HepG2 (cell line): ENCODE measurements at regions not wholly inside any gene's neighbourhood (a gene's known extent, or its start where the extent isn't known, plus 50 kb on each side); places are given as distances from the start of the nearest gene placed in this dataset.

ENCODE experiments used
- ATAC-seq: fragments of 200-7000 bp; cut with Tn5 transposase; 3 replicates; pipeline ENCODE4 v1.9.1; 2020; ENCODE audit warnings: mild to moderate bottlenecking, moderate library complexity
- BruUV-seq: library from RNA; stranded (reverse); fragments of 400-500 nt; replicated peaks from 2 replicates; lab custom pipeline; 2021; lab: Mats Ljungman, UMichigan
- CTCF ChIA-PET: fragments of 300-600 bp; formaldehyde crosslinking; extraction: SDS; loops from one replicate; lab custom pipeline; 2021; ENCODE audit warnings: low total read pairs, inconsistent platforms, low intra/inter-chr PET ratio; lab: Yijun Ruan, JAX
- POLR2A ChIA-PET: fragments of 350-600 bp; sonication (Branson Sonifier 250); formaldehyde crosslinking; loops from one replicate; lab custom pipeline; 2020; ENCODE audit warnings: antibody characterized with exemption, inconsistent platforms; lab: Yijun Ruan, JAX
- DNase-seq: peaks from one replicate; pipeline ENCODE4 v3.0.0-alpha.2; 2015; ENCODE audit warnings: low spot score
- FAIRE-seq: peaks from 3 replicates; lab custom pipeline; 2011; peaks lifted over from hg19 to GRCh38; lab: Jason Lieb, UNC
- H2AFZ ChIP-seq: one replicate; pipeline ENCODE4 v1.6.1; 2011; ENCODE audit warnings: low read length, inconsistent platforms
- H3K27ac ChIP-seq: fragments of 300-600 bp; 3 replicates; pipeline ENCODE4 v1.8.0; 2011; ENCODE audit warnings: mixed run types, mild to moderate bottlenecking, mixed read lengths, low read length, inconsistent platforms; ENCODE audit not compliant: insufficient read depth; ENCODE audit errors: extremely low read length
- H3K27me3 ChIP-seq, 2 experiments: fragments of 200-600 bp in 1 of 2; 2 replicates in 1 of 2; 3 replicates in 1 of 2; pipeline versions ENCODE4 v1.6.0 to v1.8.0; 2011; ENCODE audit warnings: low read length in 2 of 2, mild to moderate bottlenecking in 2 of 2, moderate library complexity in 2 of 2, inconsistent platforms in 1 of 2; ENCODE audit not compliant: insufficient read depth in 2 of 2, control insufficient read depth in 1 of 2
- H3K36me3 ChIP-seq, 2 experiments: fragments of 200-600 bp in 1 of 2; replicated peaks in 1 of 2; 2 replicates in 1 of 2; 3 replicates in 1 of 2; pipeline versions ENCODE4 v1.5.1 to v1.8.0; 2011; ENCODE audit warnings: low read length in 2 of 2, inconsistent platforms in 1 of 2; ENCODE audit not compliant: insufficient read depth in 2 of 2, control insufficient read depth in 1 of 2
- H3K4me1 ChIP-seq: 2 replicates; pipeline ENCODE4 v1.5.1; 2012; ENCODE audit warnings: low read length, inconsistent platforms; ENCODE audit not compliant: insufficient read depth
- H3K4me2 ChIP-seq: 2 replicates; pipeline ENCODE4 v1.6.0; 2011; ENCODE audit warnings: low read depth, low read length, inconsistent platforms
- H3K4me3 ChIP-seq, 3 experiments: fragments of 200-600 bp in 1 of 3; sonication (generic), shearing (Covaris generic) in 1 of 3; replicated peaks in 1 of 3; 2 replicates each; pipeline ENCODE4 v1.5.1; 2011 to 2016; ENCODE audit warnings: low read length in 3 of 3, inconsistent platforms in 2 of 3, low read depth in 2 of 3, mild to moderate bottlenecking in 2 of 3, control low read depth in 1 of 3, mixed read lengths in 1 of 3; ENCODE audit not compliant: insufficient read depth in 1 of 3
- H3K79me2 ChIP-seq: one replicate; pipeline ENCODE4 v1.6.1; 2011; ENCODE audit warnings: low read length, inconsistent platforms; ENCODE audit not compliant: insufficient read depth
- H3K9ac ChIP-seq: 2 replicates; pipeline ENCODE4 v1.6.0; 2011; ENCODE audit warnings: mild to moderate bottlenecking, low read depth, low read length, inconsistent platforms; ENCODE audit not compliant: insufficient read depth
- H3K9me3 ChIP-seq: 2 replicates; pipeline ENCODE4 v1.5.1; 2012; ENCODE audit warnings: mild to moderate bottlenecking, low read length
- H4K20me1 ChIP-seq: 2 replicates; pipeline ENCODE4 v1.6.0; 2011; ENCODE audit warnings: inconsistent platforms, mild to moderate bottlenecking, low read length, moderate library complexity; ENCODE audit not compliant: insufficient read depth
- ARNTL ChIP-seq: sonication (generic); formaldehyde crosslinking; IDR thresholded peaks from 2 replicates; pipeline ENCODE4 v1.4.0; 2020; ENCODE audit warnings: mild to moderate bottlenecking, missing genetic modification reagents
- ATF7 ChIP-seq, 2 experiments: fragments of 450-650 bp in 1 of 2; sonication (generic) in 1 of 2; formaldehyde crosslinking in 1 of 2; IDR thresholded peaks; 2 replicates each; pipeline versions ENCODE4 v1.4.0 to v1.6.1; 2016 to 2020; ENCODE audit warnings: antibody characterized with exemption in 1 of 2, mild to moderate bottlenecking in 1 of 2, missing genetic modification reagents in 1 of 2
- FOXC1 ChIP-seq: sonication (generic); formaldehyde crosslinking; IDR thresholded peaks from 2 replicates; pipeline ENCODE4 v1.8.0; 2022; ENCODE audit warnings: mild to moderate bottlenecking, missing genetic modification reagents, borderline replicate concordance
- FOXM1 ChIP-seq: sonication (generic); formaldehyde crosslinking; IDR thresholded peaks from 2 replicates; pipeline ENCODE4 v1.5.0; 2020; ENCODE audit warnings: missing genetic modification reagents
- KAT7 ChIP-seq: IDR thresholded peaks from 2 replicates; pipeline ENCODE4 v1.6.1; 2018; ENCODE audit warnings: borderline replicate concordance, missing compliant biosample characterization
- KDM4B ChIP-seq: sonication (generic); formaldehyde crosslinking; IDR thresholded peaks from 2 replicates; pipeline ENCODE4 v1.4.0; 2020; ENCODE audit warnings: missing genetic modification reagents
- ONECUT2 ChIP-seq: sonication (generic); formaldehyde crosslinking; IDR thresholded peaks from 2 replicates; pipeline ENCODE4 v1.4.0; 2020; ENCODE audit warnings: missing genetic modification reagents
- PAF1 ChIP-seq: IDR thresholded peaks from 2 replicates; pipeline ENCODE4 v1.6.1; 2016; ENCODE audit warnings: missing genetic modification reagents, missing compliant biosample characterization
- PCBP1 ChIP-seq: fragments of 200-400 bp; formaldehyde crosslinking; IDR thresholded peaks from 2 replicates; pipeline ENCODE4 v1.6.1; 2017; ENCODE audit warnings: mild to moderate bottlenecking, low read depth, low read length, borderline replicate concordance
- PHB2 ChIP-seq: fragments of 450-650 bp; IDR thresholded peaks from 2 replicates; pipeline ENCODE4 v1.6.1; 2018; ENCODE audit not compliant: partially characterized antibody
- RCOR2 ChIP-seq: IDR thresholded peaks from 2 replicates; pipeline ENCODE4 v1.6.1; 2016; ENCODE audit warnings: missing biosample characterization, missing genetic modification reagents
- REXO4 ChIP-seq: sonication (generic); formaldehyde crosslinking; IDR thresholded peaks from 2 replicates; pipeline ENCODE4 v1.8.0; 2022; ENCODE audit warnings: missing genetic modification reagents, mild to moderate bottlenecking, borderline replicate concordance
- ZFP37 ChIP-seq: sonication (generic); formaldehyde crosslinking; IDR thresholded peaks from 2 replicates; pipeline ENCODE4 v1.4.0; 2020; ENCODE audit warnings: missing genetic modification reagents, borderline replicate concordance
- ZKSCAN5 ChIP-seq: sonication (generic); formaldehyde crosslinking; IDR thresholded peaks from 2 replicates; pipeline ENCODE4 v1.5.1; 2020; ENCODE audit warnings: mild to moderate bottlenecking, missing genetic modification reagents
- ZNF530 ChIP-seq: sonication (generic); formaldehyde crosslinking; IDR thresholded peaks from 2 replicates; pipeline ENCODE4 v1.5.0; 2020; ENCODE audit warnings: low read depth, mild to moderate bottlenecking, missing genetic modification reagents
- WGBS: methylation state at CpG from one replicate; pipeline ENCODE4 v1.1.6; 2017; ENCODE audit warnings: low lambda C conversion rate; 5-methylcytosine and 5-hydroxymethylcytosine counted together
- in situ Hi-C: cut with HindIII; loops from 2 replicates; pipeline ENCODE4 v1.10.0; 2017; ENCODE audit warnings: low pct_unique_long_range_greater_than_20kb; ENCODE audit not compliant: extremely low pct_ligation_motif_present
- intact Hi-C: fragments of 100-400 bp; cut with micrococcal nuclease; formaldehyde crosslinking; loops from one replicate; pipeline ENCODE4 v1.10.0; 2022; ENCODE audit not compliant: unreplicated experiment
- TF ChIP-seq, protein P1 (sequence below): sonication (generic); formaldehyde crosslinking; IDR thresholded peaks from 2 replicates; pipeline ENCODE4 v1.4.0; 2020; ENCODE audit warnings: missing genetic modification reagents
- TF ChIP-seq, protein P2 (sequence below): sonication (generic); formaldehyde crosslinking; IDR thresholded peaks from 2 replicates; pipeline ENCODE4 v1.4.0; 2020; ENCODE audit warnings: missing genetic modification reagents, borderline replicate concordance
- TF ChIP-seq, protein P3 (sequence below): sonication (generic); formaldehyde crosslinking; IDR thresholded peaks from 2 replicates; pipeline ENCODE4 v1.4.0; 2020; ENCODE audit warnings: mild to moderate bottlenecking, low read depth, missing genetic modification reagents
- TF ChIP-seq, protein P4 (sequence below): sonication (generic); formaldehyde crosslinking; IDR thresholded peaks from 2 replicates; pipeline ENCODE4 v1.4.0; 2020; ENCODE audit warnings: missing genetic modification reagents, borderline replicate concordance

DNA sequence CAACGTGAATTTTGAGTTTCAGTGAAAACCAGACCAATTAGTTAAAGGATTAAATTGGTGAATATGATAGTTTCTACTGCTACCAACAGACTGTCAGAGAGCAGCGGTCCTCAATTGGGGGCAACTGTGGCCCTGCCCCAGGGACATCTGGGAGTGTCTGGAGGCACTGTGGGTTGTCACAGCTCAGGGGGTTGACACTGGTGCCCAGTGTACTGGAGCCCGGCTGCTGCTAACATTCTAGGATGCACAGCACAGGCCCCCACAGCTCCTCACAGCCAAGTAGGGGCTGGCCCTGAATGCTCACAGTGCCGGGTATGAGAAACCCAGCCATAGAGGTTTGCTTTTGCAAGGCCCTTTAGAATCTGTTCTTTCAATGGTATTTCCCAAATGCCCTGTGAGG, 84.1 kb upstream of the CXCL12 start (continued):
- TF ChIP-seq, protein P1, sequence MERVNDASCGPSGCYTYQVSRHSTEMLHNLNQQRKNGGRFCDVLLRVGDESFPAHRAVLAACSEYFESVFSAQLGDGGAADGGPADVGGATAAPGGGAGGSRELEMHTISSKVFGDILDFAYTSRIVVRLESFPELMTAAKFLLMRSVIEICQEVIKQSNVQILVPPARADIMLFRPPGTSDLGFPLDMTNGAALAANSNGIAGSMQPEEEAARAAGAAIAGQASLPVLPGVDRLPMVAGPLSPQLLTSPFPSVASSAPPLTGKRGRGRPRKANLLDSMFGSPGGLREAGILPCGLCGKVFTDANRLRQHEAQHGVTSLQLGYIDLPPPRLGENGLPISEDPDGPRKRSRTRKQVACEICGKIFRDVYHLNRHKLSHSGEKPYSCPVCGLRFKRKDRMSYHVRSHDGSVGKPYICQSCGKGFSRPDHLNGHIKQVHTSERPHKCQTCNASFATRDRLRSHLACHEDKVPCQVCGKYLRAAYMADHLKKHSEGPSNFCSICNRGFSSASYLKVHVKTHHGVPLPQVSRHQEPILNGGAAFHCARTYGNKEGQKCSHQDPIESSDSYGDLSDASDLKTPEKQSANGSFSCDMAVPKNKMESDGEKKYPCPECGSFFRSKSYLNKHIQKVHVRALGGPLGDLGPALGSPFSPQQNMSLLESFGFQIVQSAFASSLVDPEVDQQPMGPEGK = no peak
- TF ChIP-seq FOXC1 (CRISPR knock-in tag) (no peak), ZKSCAN5 (CRISPR knock-in tag) (no peak)
- TF ChIP-seq, all 625 proteins: peak for 0

DNA sequence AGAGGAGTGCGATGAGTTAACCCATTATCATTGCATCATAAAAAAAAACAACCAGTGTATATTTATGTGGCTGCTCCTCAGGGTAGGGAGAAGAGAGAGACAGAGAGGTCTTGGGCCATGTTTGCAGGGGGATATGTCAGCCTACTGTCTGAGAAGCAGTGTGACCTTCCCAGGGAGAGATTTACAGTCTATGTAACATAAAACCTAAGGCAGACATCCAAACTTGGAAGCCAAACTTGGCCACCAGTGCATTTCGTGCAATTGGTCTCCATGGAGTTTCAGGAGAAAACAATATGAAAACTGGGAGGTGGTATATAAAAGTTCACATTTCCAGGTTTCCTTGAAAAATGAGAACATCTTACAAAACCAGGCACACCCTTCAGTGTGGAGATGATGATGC, 85.9 kb upstream of the CXCL12 start:
- no peak for ATAC-seq
- CTCF ChIA-PET = no interaction called here
- WGBS = 2% methylated on average over 2 of the region's 2 CpGs
- TF ChIP-seq REXO4 (CRISPR knock-in tag) (no peak), KAT7 (CRISPR knock-in tag) (no peak), ZFP37 (CRISPR knock-in tag) (no peak), FOXM1 (CRISPR knock-in tag) (no peak), PHB2 (no peak), RCOR2 (CRISPR knock-in tag) (no peak), ATF7 (IDR thresholded peaks at IDR 0.05) (no peak), ATF7 (CRISPR knock-in tag; IDR thresholded peaks at IDR 0.05) (no peak), ARNTL (no peak), PCBP1 (no peak), KDM4B (CRISPR knock-in tag) (no peak), ZNF530 (no peak), PAF1 (CRISPR knock-in tag) (no peak), ONECUT2 (CRISPR knock-in tag) (no peak)
- TF ChIP-seq, protein P2, sequence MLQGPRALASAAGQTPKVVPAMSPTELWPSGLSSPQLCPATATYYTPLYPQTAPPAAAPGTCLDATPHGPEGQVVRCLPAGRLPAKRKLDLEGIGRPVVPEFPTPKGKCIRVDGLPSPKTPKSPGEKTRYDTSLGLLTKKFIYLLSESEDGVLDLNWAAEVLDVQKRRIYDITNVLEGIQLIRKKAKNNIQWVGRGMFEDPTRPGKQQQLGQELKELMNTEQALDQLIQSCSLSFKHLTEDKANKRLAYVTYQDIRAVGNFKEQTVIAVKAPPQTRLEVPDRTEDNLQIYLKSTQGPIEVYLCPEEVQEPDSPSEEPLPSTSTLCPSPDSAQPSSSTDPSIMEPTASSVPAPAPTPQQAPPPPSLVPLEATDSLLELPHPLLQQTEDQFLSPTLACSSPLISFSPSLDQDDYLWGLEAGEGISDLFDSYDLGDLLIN (CRISPR knock-in tag) = no peak
- TF ChIP-seq, protein P3, sequence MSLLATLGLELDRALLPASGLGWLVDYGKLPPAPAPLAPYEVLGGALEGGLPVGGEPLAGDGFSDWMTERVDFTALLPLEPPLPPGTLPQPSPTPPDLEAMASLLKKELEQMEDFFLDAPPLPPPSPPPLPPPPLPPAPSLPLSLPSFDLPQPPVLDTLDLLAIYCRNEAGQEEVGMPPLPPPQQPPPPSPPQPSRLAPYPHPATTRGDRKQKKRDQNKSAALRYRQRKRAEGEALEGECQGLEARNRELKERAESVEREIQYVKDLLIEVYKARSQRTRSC (CRISPR knock-in tag) = no peak
- TF ChIP-seq, protein P4, sequence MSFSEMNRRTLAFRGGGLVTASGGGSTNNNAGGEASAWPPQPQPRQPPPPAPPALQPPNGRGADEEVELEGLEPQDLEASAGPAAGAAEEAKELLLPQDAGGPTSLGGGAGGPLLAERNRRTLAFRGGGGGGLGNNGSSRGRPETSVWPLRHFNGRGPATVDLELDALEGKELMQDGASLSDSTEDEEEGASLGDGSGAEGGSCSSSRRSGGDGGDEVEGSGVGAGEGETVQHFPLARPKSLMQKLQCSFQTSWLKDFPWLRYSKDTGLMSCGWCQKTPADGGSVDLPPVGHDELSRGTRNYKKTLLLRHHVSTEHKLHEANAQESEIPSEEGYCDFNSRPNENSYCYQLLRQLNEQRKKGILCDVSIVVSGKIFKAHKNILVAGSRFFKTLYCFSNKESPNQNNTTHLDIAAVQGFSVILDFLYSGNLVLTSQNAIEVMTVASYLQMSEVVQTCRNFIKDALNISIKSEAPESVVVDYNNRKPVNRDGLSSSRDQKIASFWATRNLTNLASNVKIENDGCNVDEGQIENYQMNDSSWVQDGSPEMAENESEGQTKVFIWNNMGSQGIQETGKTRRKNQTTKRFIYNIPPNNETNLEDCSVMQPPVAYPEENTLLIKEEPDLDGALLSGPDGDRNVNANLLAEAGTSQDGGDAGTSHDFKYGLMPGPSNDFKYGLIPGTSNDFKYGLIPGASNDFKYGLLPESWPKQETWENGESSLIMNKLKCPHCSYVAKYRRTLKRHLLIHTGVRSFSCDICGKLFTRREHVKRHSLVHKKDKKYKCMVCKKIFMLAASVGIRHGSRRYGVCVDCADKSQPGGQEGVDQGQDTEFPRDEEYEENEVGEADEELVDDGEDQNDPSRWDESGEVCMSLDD (CRISPR knock-in tag) = no peak

More for the DNA sequence above, 85.9 kb upstream of the CXCL12 start:
- no peaks in the 10 kb centered on the region for H3K9me3 ChIP-seq
- H3K4me3 ChIP-seq = no peak overlapping the region
- FAIRE-seq (no peak), DNase-seq (no peak)
- H4K20me1 ChIP-seq = no peaks in the 10 kb centered on the region
- H3K36me3 ChIP-seq = no peaks in the 10 kb centered on the region
- no peak overlapping the region for H3K4me2 ChIP-seq
- H2AFZ ChIP-seq = no peak overlapping the region
- H3K9ac ChIP-seq = no peak overlapping the region
- H3K27ac ChIP-seq = no peak overlapping the region
- POLR2A ChIA-PET = no interaction called here
- no peaks in the 10 kb centered on the region for H3K79me2 ChIP-seq
- no peaks in the 10 kb centered on the region; a peak in 2 of 5 replicates for H3K27me3 ChIP-seq
- in situ Hi-C loops = no loop called here
- BruUV-seq = no TSS peak
- no peaks in the 10 kb centered on the region for H3K4me1 ChIP-seq
- intact Hi-C loops = no loop called here
